Coronary artery (tissue), 2 donors: ENCODE measurements at regions not wholly inside any gene's neighbourhood (a gene's known extent, or its start where the extent isn't known, plus 50 kb on each side); places are given as distances from the start of the nearest gene placed in this dataset.

Experiments used
- DNase-seq: peaks from one replicate; pipeline ENCODE4 v3.0.0-alpha.2; 2017; ENCODE audit warnings: low spot score
- H3K27ac ChIP-seq, 2 donors: fragments of 200-600 bp; sonication (generic); one replicate each; pipeline ENCODE4 v1.5.1; 2016 to 2019
- H3K4me3 ChIP-seq: fragments of 200-600 bp; sonication (generic); 2 replicates; pipeline ENCODE4 v1.5.1; 2016; ENCODE audit warnings: mild to moderate bottlenecking, moderate library complexity
- TF ChIP-seq, protein P1 (sequence below): fragments of 200-600 bp; sonication (generic); IDR thresholded peaks from one replicate; pipeline ENCODE4 v1.5.1; 2019; ENCODE audit warnings: antibody characterized with exemption

DNA sequence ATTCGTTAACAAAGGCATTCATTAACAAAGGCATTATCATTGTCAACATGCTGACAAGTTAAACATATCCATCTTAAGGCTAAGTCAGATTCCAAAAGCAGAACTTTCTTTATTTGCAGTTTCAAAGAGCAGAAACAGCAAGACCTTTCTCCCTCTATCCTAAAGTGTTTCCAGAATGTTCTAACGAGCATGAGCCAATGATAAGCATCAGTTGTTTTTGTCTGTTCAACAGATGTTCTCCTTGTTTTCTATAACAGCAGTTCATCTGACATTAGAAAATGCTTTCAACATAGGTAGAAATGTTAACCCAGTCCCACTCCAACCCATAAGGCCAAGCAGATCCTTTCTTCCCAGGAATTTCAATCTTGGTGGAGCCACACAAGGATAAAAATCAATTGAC lies 77.6 kb upstream of the POMGNT2 start:
- TF ChIP-seq, protein P1, sequence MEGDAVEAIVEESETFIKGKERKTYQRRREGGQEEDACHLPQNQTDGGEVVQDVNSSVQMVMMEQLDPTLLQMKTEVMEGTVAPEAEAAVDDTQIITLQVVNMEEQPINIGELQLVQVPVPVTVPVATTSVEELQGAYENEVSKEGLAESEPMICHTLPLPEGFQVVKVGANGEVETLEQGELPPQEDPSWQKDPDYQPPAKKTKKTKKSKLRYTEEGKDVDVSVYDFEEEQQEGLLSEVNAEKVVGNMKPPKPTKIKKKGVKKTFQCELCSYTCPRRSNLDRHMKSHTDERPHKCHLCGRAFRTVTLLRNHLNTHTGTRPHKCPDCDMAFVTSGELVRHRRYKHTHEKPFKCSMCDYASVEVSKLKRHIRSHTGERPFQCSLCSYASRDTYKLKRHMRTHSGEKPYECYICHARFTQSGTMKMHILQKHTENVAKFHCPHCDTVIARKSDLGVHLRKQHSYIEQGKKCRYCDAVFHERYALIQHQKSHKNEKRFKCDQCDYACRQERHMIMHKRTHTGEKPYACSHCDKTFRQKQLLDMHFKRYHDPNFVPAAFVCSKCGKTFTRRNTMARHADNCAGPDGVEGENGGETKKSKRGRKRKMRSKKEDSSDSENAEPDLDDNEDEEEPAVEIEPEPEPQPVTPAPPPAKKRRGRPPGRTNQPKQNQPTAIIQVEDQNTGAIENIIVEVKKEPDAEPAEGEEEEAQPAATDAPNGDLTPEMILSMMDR, result no peak
- Histone ChIP-seq H3K27ac (no peak overlapping the region), H3K4me3 (no peak overlapping the region)
- DNase-seq, result no peak

DNA sequence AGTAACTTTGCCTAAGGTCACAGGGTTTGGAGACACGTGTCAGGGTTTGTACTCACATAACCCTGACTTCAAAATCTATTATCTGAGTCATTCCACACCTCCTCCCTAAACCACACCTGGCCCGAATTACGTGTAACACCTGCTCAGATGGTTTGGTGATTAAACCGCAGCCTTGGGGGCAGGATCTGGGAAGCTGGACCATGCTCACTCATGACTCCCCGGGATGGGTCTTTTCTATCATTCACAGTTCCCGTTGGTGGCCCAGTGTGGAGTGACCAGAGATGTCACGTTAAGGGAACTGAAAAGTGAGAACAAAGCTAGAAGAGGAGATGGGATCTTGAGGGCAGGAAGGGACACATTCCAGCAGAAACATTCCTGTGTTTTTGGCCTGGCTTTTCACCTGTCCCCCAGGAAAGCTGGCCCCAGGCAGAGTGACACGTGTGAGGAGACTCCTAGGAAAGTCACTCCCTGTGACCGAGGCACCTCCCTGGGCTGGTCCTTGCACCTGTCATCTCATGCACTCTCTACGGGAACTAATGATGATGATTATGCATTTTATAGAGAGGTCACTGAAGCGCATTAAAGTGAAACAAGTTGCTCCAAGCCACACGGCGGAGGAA lies 75.4 kb upstream of the POMGNT2 start:
- no peak overlapping the region for H3K4me3 ChIP-seq
- TF ChIP-seq, protein P1, result no peak
- no peak overlapping the region for H3K27ac ChIP-seq
- no peak for DNase-seq

GRCh38 chr3:43180694-43181093 lies 74.8 kb upstream of the POMGNT2 start:
- no peak overlapping the region for H3K27ac ChIP-seq
- H3K4me3 ChIP-seq, result no peak overlapping the region
- no peak for DNase-seq
- TF ChIP-seq, protein P1, result no peak

DNA sequence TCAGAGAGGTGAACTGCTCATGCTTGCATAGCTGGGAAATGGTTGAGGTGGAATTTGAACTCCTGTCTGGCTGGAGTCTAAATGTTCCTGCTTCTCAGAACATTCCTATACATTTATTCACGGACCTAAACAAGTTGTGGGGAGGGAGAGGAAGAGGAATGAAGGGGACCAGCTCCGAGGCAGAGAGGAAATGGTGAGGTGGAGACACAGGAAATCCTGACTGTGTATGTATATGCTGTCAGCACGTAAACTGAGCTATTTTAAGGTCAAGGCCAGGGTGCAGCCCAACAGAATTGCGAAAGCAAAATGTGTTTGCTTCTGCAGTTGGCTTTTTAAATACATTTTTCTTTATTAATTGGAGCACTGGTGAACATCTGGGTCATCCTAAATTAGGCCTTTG lies 74.1 kb upstream of the POMGNT2 start:
- H3K4me3 ChIP-seq, result no peak overlapping the region
- H3K27ac ChIP-seq, result no peak overlapping the region
- TF ChIP-seq, protein P1, result no peak
- no peak for DNase-seq

DNA sequence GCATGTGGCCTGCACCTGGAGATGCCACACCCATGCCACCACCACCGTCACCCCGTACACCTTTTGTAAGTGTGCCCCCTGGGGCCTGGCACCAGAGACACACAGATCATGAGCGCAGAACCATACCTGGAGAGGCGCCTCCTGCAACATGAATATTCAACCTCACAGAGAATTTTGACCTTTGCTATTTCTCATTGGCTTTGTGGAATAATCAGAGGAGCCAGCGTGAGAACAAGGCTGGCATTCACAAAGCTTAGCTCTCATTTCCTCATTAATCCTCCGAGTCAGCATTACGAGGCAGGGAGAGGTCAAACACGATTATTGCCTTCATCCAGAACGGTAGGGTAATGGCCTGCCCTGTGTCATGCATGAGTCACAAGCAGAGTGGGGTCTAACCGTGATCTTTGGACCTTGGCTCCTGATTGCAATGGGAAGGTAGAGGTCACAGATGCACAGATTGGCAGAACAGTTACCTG lies 73.0 kb upstream of the POMGNT2 start:
- DNase-seq, result no peak
- TF ChIP-seq, protein P1, result no peak
- no peak overlapping the region for H3K4me3 ChIP-seq
- H3K27ac ChIP-seq, result no peak overlapping the region

- TF ChIP-seq, protein P1, result no peak
- no peak overlapping the region for H3K4me3 ChIP-seq
- no peak overlapping the region for H3K27ac ChIP-seq
- DNase-seq, result no peak
These were observed 71.2 kb upstream of the POMGNT2 start for GRCh38 chr3:43177085-43177484.

DNA sequence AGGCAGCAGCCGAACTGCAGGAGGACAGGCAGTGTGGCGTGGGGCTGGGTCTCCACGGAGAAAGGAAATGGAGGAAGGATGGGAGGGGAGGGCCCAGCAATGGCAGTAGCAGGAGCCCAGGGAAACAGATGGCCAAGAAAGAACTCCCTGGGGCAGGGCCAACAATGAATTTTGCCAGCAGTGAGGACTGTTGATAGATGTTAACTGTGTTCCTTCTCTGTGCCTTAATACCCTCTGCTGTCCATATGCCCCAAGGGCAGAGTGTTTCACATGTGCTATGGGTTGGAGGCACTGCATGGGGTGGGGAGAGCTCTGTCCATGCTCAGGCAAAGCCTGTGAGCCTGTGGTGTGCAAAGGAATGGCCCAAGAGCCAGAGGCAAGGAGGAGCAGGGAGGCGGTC lies 70.8 kb upstream of the POMGNT2 start:
- TF ChIP-seq, protein P1, result no peak
- H3K27ac ChIP-seq, result no peak overlapping the region
- no peak overlapping the region for H3K4me3 ChIP-seq
- no peak for DNase-seq
